IPS DF 6.9 (cell line): ENCODE measurements at regions not wholly inside any gene's neighbourhood (a gene's known extent, or its start where the extent isn't known, plus 50 kb on each side); places are given as distances from the start of the nearest gene placed in this dataset.

Source experiments
- DNase-seq: peaks from one replicate; pipeline ENCODE4 v3.0.0-alpha.2; 2013; ENCODE audit warnings: low read depth, low spot score
- H3K27ac ChIP-seq: one replicate; pipeline ENCODE4 v1.5.1; 2013; ENCODE audit warnings: low read length, control low read depth
- H3K27me3 ChIP-seq: 2 replicates; pipeline ENCODE4 v1.6.1; 2013; ENCODE audit warnings: mild to moderate bottlenecking, low read length; ENCODE audit not compliant: control insufficient read depth, insufficient read depth
- H3K36me3 ChIP-seq: 2 replicates; pipeline ENCODE4 v1.6.1; 2013; ENCODE audit warnings: low read length; ENCODE audit not compliant: control insufficient read depth, insufficient read depth
- H3K4me1 ChIP-seq: 2 replicates; pipeline ENCODE4 v1.6.1; 2013; ENCODE audit warnings: low read length; ENCODE audit not compliant: control insufficient read depth, insufficient read depth
- H3K4me3 ChIP-seq: 2 replicates; pipeline ENCODE4 v1.5.1; 2013; ENCODE audit warnings: mild to moderate bottlenecking, low read length
- H3K9me3 ChIP-seq: 2 replicates; pipeline ENCODE4 v1.6.1; 2013; ENCODE audit warnings: low read length, inconsistent platforms; ENCODE audit not compliant: control insufficient read depth, insufficient read depth
- WGBS: extraction: QIAGEN DNeasy Blood & Tissue Kit; methylation state at CpG from one replicate; pipeline ENCODE4 v1.1.7; 2013; ENCODE audit warnings: mixed read lengths, missing lambda C conversion rate; ENCODE audit not compliant: insufficient read length, insufficient coverage; 5-methylcytosine and 5-hydroxymethylcytosine counted together

DNA sequence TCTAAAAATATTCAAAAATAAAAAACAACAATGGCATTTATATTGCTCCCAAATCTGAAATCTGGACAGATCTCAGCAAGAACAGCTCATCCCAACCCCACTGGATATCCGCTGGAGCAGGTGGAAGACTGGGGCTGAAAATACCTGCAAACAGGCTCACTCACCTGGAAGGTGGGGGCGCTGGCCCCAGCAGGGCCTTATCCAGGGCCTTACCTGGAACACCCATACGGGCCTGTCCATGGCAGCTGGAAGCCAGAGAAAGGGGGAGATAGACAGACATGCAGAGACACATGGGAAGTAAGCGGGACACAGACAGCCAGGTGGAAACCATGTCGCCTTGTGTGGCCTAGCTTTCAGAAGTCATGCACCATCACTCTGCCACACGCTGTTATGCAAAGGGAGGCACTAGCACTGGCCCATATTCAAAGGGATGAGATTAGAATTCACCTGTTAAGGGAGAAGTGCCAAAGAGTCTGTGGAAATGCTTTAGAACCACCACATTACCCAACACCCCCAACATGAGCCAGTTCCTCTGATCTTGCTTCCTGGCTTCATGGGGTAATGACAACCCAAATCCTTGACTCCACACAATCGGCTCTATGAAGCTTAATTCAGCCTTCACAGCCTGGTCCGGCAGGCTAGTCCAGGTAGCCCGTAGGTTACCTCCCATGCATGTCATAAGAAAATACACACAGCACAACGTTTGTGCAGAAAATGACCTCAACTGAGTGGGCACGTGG is 99.0 kb upstream of the CDYL start:
- no CpG with 5 or more reads among the region's 11 CpGs for WGBS
- Histone ChIP-seq H3K4me3 (no peak overlapping the region), H3K9me3 (no peaks in the 10 kb centered on the region), H3K36me3 (no peaks in the 10 kb centered on the region), H3K4me1 (peaks cover 2% of the 10 kb centered on the region; the same call in 1 of the 2 replicates), H3K27ac (no peak overlapping the region), H3K27me3 (no peaks in the 10 kb centered on the region)
- DNase-seq = no peak

DNA sequence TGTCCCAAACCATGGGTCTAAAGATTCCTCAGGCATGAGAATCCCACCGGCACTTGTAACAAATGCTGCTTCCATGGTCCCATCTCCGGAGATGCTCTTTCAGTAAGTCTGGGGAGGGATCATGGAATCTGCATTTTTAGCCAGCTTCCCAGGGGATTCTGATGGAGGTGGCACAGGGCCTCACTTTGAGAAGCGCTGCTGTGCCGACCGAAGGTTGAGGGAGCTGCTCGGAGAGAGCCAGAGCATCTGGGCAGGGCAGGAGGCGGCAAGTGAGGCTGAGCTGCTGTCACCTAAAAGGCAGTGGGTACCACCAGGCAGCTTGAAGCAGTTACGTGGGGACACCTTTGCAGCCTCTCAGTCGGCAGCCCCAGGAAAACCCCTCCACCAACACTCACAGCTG is 100.2 kb upstream of the CDYL start:
- Histone ChIP-seq H3K4me1 (peaks cover 2% of the 10 kb centered on the region; the same call in 1 of the 2 replicates), H3K4me3 (no peak overlapping the region), H3K9me3 (no peaks in the 10 kb centered on the region), H3K36me3 (no peaks in the 10 kb centered on the region), H3K27ac (no peak overlapping the region), H3K27me3 (no peaks in the 10 kb centered on the region)
- WGBS = no CpG with 5 or more reads among the region's 9 CpGs
- DNase-seq = no peak

GRCh38 chr6:4675121-4675520 is 101.1 kb upstream of the CDYL start:
- Histone ChIP-seq H3K27ac (no peak overlapping the region), H3K9me3 (no peaks in the 10 kb centered on the region), H3K36me3 (no peaks in the 10 kb centered on the region), H3K27me3 (no peaks in the 10 kb centered on the region), H3K4me3 (no peak overlapping the region), H3K4me1 (peaks cover 2% of the 10 kb centered on the region; the same call in 1 of the 2 replicates)
- DNase-seq = no peak
- WGBS = no CpG with 5 or more reads among the region's 6 CpGs

- H3K4me1 ChIP-seq = peaks cover 2% of the 10 kb centered on the region; the same call in 1 of the 2 replicates
Observed at GRCh38 chr6:4673861-4674260, 102.3 kb upstream of the CDYL start.

DNA sequence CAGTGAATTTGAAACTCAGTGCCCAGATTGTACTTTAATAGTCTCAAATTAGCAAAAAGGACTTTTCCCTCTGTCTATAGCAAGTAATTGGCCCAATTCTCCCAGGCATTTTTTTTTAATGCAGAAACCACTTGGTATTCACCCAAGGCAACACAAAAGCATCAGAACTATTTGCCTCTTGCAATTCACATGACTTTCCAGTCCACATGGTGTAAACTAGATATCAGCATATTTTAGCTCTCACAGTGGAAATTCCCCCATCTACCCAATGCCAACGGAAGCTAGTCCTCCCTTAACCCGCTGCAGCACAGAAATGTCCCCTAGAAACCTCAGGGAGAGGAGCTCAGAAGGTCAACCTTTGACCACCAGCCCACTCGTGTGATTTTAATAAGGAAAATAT is 103.4 kb upstream of the CDYL start:
- H3K9me3 ChIP-seq = no peaks in the 10 kb centered on the region
- H3K27me3 ChIP-seq = no peaks in the 10 kb centered on the region
- H3K4me3 ChIP-seq = no peak overlapping the region
- peaks cover 2% of the 10 kb centered on the region; the same call in 1 of the 2 replicates for H3K4me1 ChIP-seq
- WGBS = no CpG with 5 or more reads among the region's 3 CpGs
- no peak overlapping the region for H3K27ac ChIP-seq
- no peak for DNase-seq
- no peaks in the 10 kb centered on the region for H3K36me3 ChIP-seq

More at GRCh38 chr6:4673861-4674260, 102.3 kb upstream of the CDYL start:
- H3K4me3 ChIP-seq = no peak overlapping the region
- no peak for DNase-seq
- no peak overlapping the region for H3K27ac ChIP-seq
- no CpG with 5 or more reads among the region's 3 CpGs for WGBS
- no peaks in the 10 kb centered on the region for H3K9me3 ChIP-seq
- H3K27me3 ChIP-seq = no peaks in the 10 kb centered on the region
- H3K36me3 ChIP-seq = no peaks in the 10 kb centered on the region

DNA sequence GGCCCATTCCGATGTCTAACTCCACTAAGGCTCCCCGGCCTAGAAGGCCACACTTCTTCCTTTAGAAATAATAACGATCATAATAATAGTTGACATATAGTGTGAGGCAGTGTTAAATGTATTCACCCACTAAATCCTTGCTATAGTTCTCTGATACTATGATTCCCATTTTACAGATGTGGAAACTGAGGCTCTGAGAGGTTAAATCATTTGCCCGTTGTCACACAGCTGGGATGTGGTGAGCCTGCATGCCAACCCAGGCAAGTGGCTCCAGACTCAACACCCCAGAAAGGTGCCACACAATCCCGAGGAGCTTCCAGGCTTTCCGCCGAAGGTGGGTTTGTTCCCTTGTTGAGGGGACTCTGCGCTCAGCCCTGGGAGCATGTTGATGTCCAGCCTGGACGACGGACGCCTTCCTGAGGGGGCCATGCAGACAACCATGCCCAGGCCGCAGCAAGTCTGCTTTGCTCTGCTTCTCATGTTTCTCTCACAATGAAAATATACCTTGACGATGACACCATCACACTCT is 104.6 kb upstream of the CDYL start:
- no peaks in the 10 kb centered on the region for H3K27me3 ChIP-seq
- H3K4me3 ChIP-seq = no peak overlapping the region
- DNase-seq = no peak
- no peak overlapping the region for H3K27ac ChIP-seq
- H3K36me3 ChIP-seq = no peaks in the 10 kb centered on the region
- WGBS = no CpG with 5 or more reads among the region's 13 CpGs
- H3K4me1 ChIP-seq = no peaks in the 10 kb centered on the region
- H3K9me3 ChIP-seq = no peaks in the 10 kb centered on the region

DNA sequence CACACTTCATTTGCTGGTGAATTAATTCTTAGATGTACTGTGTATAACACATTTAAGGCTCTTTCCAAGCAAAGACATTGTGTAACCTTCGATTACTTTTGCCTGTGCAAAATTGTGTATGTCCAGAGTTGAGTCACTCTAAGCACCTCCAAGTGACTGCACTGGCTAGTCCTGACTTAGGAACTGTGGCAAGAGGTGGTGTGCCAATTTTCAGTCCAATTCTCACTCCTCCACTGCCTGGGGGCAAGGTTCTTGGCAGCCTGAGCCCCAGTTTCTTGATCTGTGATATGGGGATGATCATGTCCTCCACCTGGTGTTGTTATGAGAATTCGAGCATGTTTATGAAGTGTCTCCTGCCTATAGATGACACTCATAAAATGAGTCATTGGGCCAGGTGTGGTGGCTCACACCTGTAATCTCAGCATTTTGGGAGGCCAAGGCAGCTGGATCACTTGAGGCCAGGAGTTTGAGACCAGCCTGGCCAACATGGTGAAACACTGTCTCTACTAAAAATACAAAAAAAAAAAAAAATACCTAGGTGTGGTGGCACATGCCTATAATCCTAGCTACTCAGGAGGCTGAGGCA is 105.3 kb upstream of the CDYL start:
- no peak for DNase-seq
- Histone ChIP-seq H3K9me3 (no peaks in the 10 kb centered on the region), H3K4me1 (no peaks in the 10 kb centered on the region), H3K4me3 (no peak overlapping the region), H3K27me3 (no peaks in the 10 kb centered on the region), H3K27ac (no peak overlapping the region), H3K36me3 (no peaks in the 10 kb centered on the region)
- no CpG with 5 or more reads among the region's 2 CpGs for WGBS

GRCh38 chr6:4670290-4670689 is 105.9 kb upstream of the CDYL start:
- WGBS = no CpG with 5 or more reads among the region's 10 CpGs
- H3K4me3 ChIP-seq = no peak overlapping the region
- DNase-seq = no peak
- no peaks in the 10 kb centered on the region for H3K27me3 ChIP-seq
- H3K9me3 ChIP-seq = no peaks in the 10 kb centered on the region
- H3K36me3 ChIP-seq = no peaks in the 10 kb centered on the region
- H3K27ac ChIP-seq = no peak overlapping the region
- H3K4me1 ChIP-seq = no peaks in the 10 kb centered on the region

- WGBS = no CpG with 5 or more reads among the region's 10 CpGs
- no peak for DNase-seq
- no peak overlapping the region for H3K4me3 ChIP-seq
- no peaks in the 10 kb centered on the region for H3K36me3 ChIP-seq
- H3K27me3 ChIP-seq = no peaks in the 10 kb centered on the region
- no peak overlapping the region for H3K27ac ChIP-seq
- H3K9me3 ChIP-seq = no peaks in the 10 kb centered on the region
- no peaks in the 10 kb centered on the region for H3K4me1 ChIP-seq
Observed at GRCh38 chr6:4668271-4669179, 107.7 kb upstream of the CDYL start.

DNA sequence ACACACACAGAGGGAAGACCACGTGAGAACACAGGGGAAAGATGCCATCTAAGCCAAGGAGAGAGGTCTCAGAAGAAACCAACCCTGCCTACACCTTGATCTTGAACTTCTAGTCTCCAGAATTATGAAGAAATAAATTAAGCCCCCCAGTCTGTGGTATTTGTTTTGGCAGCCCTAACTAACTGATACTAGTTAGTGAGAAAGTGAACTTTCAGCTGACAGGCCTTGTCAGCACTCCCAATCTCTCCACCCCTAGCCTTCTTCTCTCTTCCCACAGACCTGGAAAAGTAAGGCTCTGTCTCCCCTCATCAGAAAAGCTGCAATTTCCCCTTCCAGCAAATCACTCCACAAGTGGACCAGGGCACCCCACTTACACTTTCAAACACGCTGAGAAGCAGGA is 108.6 kb upstream of the CDYL start:
- no peaks in the 10 kb centered on the region for H3K36me3 ChIP-seq
- H3K27ac ChIP-seq = no peak overlapping the region
- no peaks in the 10 kb centered on the region for H3K9me3 ChIP-seq
- H3K4me1 ChIP-seq = no peaks in the 10 kb centered on the region
- no peak overlapping the region for H3K4me3 ChIP-seq
- H3K27me3 ChIP-seq = no peaks in the 10 kb centered on the region
- DNase-seq = no peak
- no CpG with 5 or more reads among the region's 2 CpGs for WGBS
